GM18517 (cell line): ENCODE measurements at regions not wholly inside any gene's neighbourhood (a gene's known extent, or its start where the extent isn't known, plus 50 kb on each side); places are given as distances from the start of the nearest gene placed in this dataset.
"Not testable (repeated sequence)": the region's sequence is repeated elsewhere in the genome, so short reads cannot be mapped to it uniquely, and the experiment has no call there.

Experiments used
- ATAC-seq: cut with Tn5 transposase; IDR thresholded peaks from one replicate; pipeline ENCODE4 v1.9.1; 2021; ENCODE audit warnings: mild to moderate bottlenecking, moderate library complexity; ENCODE audit not compliant: unreplicated experiment

DNA sequence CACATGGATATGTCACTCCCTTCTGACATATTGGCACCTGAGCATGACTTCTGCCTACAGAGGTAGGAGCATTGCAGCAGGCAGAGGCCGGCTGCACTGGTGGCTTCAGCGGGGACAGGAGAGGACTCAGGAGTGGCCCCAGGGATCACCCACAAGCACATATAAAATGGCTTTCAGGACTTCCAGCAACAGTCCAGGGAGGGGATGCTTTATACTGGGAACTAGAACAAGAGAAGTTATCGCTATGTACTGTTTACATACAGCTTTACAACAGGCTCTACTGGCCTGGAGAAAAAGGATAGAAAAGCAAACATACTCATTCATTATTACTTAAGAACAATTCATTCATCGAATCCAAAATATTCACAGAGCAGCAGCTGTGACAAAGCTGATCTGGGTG is 337.8 kb downstream of the THBS2 start:
- no peak for ATAC-seq

- no peak for ATAC-seq
These were observed 338.4 kb downstream of the THBS2 start for GRCh38 chr6:168915242-168915641.

GRCh38 chr6:168913866-168914469 is 339.7 kb downstream of the THBS2 start:
- ATAC-seq, result no peak

GRCh38 chr6:168913231-168913865 is 340.3 kb downstream of the THBS2 start:
- ATAC-seq, result not testable (repeated sequence)

GRCh38 chr6:168909288-168909687 is 344.4 kb downstream of the THBS2 start:
- ATAC-seq, result no peak

- ATAC-seq, result no peak
These were observed 344.8 kb downstream of the THBS2 start for GRCh38 chr6:168908887-168909286.

GRCh38 chr6:168908166-168908565 is 345.5 kb downstream of the THBS2 start:
- ATAC-seq, result no peak

- no peak for ATAC-seq
These were observed 347.3 kb downstream of the THBS2 start for GRCh38 chr6:168906391-168906790.

DNA sequence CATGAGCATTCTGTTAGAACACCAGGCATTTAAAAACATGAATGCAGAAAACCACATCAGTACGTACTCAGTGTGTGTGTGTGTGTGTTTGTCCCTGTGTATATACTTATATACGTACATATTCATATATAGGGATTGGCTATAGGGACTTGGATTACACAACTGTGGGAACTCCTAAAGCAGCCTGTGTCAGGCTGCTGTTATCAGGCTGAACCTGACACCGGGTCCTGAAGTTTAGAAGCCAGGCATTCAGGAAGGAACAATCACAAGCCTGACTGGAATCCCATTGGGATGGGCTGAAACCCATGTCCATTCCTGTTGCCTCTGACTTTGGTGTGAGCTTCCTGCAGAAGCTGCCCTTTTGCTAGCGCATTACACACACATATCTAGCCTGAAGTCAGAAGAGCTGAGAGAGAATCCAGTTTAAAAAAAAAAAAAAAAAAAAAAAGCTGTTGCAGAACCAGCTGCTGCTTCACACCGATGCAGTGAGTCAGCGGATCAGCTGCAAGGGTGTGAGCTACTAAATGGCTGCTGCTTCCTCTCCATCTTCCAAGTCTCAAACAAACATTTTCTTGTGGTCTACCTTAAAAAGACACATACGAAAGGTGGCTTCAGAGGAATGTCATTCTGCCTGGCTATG is 348.1 kb downstream of the THBS2 start:
- ATAC-seq, result no peak

DNA sequence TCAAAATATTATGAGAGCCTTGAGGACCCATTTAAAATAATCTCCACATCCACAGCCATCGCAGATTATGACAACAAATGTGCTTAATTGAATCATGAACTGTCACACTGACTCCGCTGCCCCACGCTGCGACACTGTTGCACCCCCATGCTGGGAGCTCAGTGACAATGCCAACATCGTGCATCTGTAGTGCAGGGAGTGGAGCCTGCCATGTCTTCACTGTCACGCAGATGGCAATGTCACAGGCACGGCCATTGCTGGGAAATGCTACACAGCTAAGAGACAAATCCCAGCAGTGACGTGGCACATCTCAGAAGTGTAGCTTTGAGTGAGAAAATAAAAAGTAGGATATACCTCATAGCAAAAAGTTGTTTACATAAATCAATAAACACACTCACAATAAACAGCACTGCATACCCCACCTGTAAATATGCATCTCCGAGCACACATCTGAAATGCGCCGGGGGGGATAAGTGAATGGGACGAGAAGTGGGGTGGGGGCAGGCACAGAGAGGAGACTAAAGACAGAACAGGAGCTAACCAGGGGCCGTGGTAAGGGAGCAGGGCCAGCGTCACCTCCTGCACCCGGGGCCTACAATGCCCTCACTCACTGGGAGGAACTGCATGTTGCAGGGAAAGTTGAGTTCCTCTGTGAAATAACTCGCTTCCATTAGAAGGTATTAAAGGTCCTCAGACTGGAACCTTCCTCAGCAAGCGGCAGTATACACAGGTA is 349.9 kb downstream of the THBS2 start:
- ATAC-seq, result no peak

DNA sequence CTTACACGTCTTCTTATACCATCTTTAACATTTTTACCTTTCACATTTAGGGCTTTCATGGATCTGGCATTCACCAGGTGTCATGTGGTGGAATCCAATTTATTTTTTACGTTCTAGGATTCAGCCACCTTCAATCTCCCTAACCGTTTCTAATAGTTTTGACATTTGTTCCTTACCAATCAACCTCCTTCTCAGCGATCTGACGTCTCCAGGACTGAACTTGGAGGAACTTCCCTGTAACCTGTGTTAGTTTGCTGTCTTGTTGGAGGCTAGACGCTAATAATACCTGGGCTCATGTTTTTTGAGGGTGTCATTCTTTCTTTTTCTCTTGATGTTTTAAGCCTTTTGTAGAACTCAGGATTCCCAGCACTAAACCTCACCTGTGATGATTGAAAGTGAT is 351.6 kb downstream of the THBS2 start:
- ATAC-seq, result no peak

DNA sequence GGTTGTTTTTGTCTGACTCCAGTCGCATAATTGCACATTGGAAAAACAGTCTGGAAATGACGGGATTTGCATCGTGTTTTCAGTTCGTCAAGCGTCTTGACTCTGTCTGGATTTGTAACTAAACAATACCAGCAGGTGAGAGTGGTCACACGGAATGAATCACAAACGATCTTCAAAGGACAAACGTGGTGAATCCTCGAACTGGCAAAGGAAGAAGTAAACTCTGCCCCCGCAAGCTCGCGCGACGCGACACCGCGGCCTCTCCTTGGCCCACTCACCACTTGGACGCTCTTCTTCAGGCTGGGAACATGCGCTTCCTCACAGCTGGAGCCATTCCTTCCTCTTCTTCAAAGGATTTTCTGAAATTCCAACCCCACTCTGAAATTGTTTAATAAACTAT is 352.6 kb downstream of the THBS2 start:
- ATAC-seq, result no peak

GRCh38 chr6:168896321-168896720 is 357.3 kb downstream of the THBS2 start:
- ATAC-seq, result no peak

DNA sequence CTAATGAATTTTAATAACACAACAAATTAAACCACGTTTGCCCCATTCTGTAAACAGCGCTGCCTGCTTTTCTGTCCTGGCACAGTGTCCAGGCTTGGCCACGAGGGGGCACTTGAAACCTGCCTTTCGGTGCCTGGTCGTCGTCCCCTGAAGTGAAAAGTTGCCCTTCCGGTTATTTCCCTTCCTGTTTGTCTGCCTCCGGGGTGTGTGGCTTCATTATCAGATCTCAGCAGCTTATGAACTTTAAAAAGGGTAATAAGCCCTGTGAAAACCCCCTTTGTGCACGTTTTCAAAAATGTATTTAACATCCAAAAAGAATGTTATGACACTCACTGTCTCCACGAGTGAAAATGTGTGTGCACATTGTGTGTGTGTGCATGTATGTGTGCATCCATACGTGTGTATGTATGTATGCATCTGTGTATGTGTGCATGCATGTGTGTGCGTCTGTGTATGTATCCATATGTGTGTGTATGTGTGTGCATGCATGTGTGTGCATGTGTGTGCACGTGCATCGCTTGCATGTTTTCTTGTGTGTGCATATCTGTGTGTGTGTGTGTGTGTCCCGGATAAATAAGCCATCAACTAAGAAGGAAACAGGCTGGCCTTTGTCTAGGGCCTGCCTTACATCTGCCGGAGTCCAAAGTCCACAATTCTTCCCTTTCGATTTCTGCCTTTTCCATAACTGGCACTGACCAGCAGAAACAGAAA is 358.4 kb downstream of the THBS2 start:
- ATAC-seq, result peak; percentile 93

- no peak for ATAC-seq
These were observed 361.6 kb downstream of the THBS2 start for GRCh38 chr6:168892031-168892430.

GRCh38 chr6:168890981-168891365 is 362.7 kb downstream of the THBS2 start:
- ATAC-seq, result no peak

DNA sequence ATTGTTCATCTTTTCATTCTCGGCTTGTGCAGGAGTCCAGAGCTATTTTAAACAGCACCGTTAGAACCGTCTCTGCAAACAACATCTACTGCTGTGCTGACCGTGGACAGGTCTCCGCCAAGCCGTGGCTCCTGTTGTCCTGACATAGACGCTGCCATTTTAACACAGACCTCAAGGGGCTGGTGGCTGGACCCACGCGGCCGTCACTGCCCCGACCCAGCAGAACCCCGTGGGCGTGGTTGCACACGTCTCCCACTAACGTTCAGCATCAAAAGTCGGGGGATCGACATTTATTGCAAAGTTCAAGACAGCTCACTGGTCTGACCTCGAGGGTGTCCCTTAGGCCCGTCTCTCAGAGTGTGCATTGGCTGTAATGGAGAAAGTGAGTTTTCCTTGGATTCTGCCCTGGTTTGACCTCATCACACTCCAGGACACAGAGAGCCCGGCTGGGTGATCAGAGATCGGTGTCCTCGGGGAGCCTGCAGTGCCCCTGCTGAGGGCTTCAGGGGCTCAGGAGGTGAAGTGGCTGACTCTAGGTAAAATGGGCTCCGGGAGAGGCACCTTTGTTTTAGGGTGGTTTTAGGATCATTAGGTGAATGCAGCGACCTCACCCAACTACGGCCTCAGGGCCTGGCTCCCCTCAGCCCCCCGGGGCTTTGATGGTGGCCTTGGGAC is 363.2 kb downstream of the THBS2 start:
- ATAC-seq, result no peak

DNA sequence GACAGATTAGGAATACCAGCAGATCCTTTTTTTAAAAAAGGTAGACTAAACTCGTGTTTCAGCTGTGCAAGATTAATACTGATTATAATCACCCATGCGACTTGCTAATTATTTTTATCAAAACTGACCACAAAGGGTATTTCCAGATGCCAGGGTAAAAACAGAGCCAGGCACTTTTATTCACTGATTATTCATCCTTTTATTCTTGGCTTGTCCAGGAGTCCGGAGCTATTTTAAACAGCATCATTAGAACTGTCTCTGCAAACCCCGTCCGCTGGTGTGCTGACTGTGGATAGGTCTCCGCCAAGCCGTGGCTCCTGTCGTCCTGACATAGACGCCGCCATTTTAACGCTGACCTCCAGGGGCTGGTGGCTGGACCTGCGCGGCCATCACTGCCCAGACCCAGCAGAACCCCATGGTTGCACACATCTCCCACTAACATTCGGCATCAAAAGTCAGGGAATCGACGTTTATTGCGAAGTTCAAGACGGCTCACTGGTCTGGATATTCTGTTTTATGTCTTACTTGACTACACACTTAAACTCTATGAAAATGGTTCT is 364.8 kb downstream of the THBS2 start:
- no peak for ATAC-seq

DNA sequence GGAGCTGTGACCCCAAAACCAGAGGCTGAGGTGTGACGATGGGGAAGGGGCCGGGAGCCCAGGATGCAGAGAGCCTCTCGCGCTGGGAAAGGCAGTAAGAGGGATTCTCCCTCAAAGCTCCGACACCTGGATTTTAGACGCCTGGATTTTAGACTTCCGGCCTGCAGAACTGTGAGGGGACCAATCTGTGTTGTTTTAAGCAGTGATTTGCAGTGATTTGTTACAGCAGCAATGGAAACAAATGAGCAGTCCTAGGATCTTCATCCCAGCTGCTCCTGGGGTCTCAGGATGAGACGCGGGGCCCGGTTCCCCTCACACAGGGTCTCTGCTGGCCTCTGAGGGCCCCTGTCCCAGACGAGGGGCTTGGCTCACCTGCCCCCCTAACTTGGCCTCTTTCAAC is 365.5 kb downstream of the THBS2 start:
- no peak for ATAC-seq

DNA sequence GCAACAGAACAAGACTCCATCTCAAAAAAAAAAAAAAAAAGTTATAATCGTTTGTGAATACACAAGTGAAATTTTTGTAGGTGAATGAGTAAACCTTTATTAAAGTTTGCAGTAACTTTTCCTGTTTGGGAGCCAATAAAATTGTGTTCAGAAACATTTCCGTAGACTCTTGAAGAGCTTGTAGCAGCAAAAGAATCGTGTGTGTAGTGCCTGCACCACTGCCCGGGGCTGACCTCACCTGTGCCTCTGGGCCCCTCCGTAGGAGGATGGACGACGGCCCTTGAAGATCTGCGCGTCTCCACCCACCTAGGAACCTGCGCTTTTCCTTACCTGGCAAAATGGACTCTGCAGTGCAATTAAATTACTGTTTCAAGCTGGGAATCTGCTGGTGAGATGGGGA is 366.0 kb downstream of the THBS2 start:
- no peak for ATAC-seq
